Adrenal gland (tissue), 5 donors: ENCODE measurements at regions not wholly inside any gene's neighbourhood (a gene's known extent, or its start where the extent isn't known, plus 50 kb on each side); places are given as distances from the start of the nearest gene placed in this dataset.

Experiments used
- CTCF ChIP-seq, 6 experiments: fragments of 450-650 bp in 4 of 6; fragments of 200-600 bp in 2 of 6; sonication (generic) in 1 of 6; IDR thresholded peaks; 1 replicate in 5 of 6; 2 replicates in 1 of 6; pipeline versions ENCODE4 v1.5.1 to v1.8.0; 2016 to 2021; ENCODE audit warnings: antibody characterized with exemption in 6 of 6, mild to moderate bottlenecking in 2 of 6, moderate library complexity in 1 of 6
- POLR2A ChIP-seq, 2 donors: fragments of 450-650 bp; IDR thresholded peaks; one replicate each; pipeline ENCODE4 v1.6.1; 2017; ENCODE audit warnings: antibody characterized with exemption in 2 of 2, mild to moderate bottlenecking in 2 of 2, moderate library complexity in 1 of 2
- donor health status: DM: no; HTN: no; CAD: no.

- TF ChIP-seq CTCF (IDR thresholded peaks at IDR 0.05) (no peak), POLR2A (IDR thresholded peaks at IDR 0.05) (no peak)
Measured at GRCh38 chr15:62874959-62875625, 167.5 kb upstream of the TPM1 start.
